ENCODE measurements at regions not wholly inside any gene's neighbourhood (a gene's known extent, or its start where the extent isn't known, plus 50 kb on each side); places are given as distances from the start of the nearest gene placed in this dataset.
"Not testable (repeated sequence)": the region's sequence is repeated elsewhere in the genome, so short reads cannot be mapped to it uniquely, and the experiment has no call there.

- not testable (repeated sequence) for DNase-seq
Observed at GRCh38 chr17:21470422-21470821, 94.3 kb downstream of the KCNJ12 start.

GRCh38 chr17:21470861-21471260 lies 94.7 kb downstream of the KCNJ12 start:
- no peak for DNase-seq

GRCh38 chr17:21474815-21475214 lies 98.7 kb downstream of the KCNJ12 start:
- DNase-seq = no peak

DNA sequence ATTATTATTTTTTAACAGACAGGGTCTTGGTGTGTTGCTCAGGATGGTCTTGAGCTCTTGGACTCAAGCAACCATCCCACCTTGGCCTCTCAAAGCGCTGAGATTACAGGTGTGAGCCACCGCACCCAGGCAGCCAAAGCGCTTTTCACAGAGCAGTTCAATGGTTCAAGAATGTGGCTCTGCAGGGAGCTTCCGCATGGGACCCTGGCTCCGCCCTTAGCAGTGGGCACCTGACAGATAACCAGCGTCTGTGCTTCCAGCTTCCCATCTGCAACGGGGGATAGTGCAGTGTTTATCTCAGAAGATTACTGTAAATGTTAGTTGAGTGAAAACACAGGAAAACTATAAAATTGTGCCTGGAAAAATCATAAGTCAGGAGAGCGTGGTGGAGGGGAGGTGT lies 99.4 kb downstream of the KCNJ12 start:
- DNase-seq = no peak

GRCh38 chr17:21476867-21477266 lies 100.7 kb downstream of the KCNJ12 start:
- no peak for DNase-seq

GRCh38 chr17:21482189-21482865 lies 106.2 kb downstream of the KCNJ12 start:
- no peak for DNase-seq

DNA sequence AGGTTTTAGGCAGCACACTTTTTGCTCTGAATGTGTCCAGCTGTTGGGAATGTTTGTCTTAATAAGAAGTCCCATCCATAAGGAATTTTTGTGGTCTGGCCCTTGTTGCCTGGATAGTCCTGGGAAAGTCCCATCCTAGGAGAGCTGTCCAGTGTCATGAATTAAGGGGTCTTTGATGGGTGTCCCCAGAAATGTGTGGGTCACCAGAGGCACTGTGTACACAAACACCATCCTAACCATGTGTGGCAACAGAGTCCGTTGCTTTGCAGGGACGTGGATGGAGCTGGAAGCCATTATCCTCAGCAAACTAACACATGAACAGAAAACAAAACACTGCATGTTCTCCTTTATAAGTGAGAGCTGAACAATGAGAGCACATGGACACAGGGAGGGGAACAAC lies 111.9 kb downstream of the KCNJ12 start:
- DNase-seq = not testable (repeated sequence)

DNA sequence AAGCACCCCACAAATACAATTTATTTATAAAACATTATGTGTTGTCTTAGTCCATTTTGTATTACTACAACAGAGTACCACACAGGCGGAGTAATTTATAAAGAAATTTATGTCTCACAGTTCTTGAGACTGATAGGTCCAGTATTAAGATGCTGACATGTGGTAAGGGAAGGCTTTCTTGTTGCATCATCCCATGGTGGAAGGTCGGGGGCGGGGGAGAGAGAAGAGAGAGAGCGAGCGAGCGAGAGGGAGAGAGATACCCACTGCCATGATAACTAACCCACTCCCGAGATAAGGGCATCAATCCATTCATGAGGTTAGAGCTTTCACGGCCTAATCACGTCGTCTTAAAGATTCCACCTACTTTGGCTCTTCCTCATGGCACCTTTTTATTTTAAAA lies 117.8 kb downstream of the KCNJ12 start:
- no peak for DNase-seq

DNA sequence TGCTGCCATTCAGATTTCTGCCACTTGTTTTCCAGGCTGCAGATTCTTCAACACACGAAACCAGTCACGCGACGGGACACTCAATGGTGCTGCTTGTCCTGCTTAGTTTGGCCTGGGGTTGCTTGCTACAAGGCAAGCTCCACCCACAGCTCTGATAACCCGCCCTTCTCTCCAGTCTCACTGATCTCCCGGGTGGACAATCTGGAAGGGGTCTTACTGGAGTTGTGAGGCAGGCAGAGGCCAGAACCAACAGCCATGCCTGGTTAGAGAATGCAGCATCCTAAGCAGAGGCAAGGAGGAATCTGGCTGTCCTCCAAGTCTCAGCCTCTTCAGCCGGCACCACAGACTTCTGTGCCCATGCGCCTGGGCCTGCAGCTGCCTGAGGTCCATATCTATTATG lies 119.1 kb downstream of the KCNJ12 start:
- DNase-seq = no peak

- DNase-seq = no peak
Observed at GRCh38 chr17:21500064-21500463, 123.9 kb downstream of the KCNJ12 start.

- not testable (repeated sequence) for DNase-seq
Observed at GRCh38 chr17:21501927-21502700, 126.0 kb downstream of the KCNJ12 start.

DNA sequence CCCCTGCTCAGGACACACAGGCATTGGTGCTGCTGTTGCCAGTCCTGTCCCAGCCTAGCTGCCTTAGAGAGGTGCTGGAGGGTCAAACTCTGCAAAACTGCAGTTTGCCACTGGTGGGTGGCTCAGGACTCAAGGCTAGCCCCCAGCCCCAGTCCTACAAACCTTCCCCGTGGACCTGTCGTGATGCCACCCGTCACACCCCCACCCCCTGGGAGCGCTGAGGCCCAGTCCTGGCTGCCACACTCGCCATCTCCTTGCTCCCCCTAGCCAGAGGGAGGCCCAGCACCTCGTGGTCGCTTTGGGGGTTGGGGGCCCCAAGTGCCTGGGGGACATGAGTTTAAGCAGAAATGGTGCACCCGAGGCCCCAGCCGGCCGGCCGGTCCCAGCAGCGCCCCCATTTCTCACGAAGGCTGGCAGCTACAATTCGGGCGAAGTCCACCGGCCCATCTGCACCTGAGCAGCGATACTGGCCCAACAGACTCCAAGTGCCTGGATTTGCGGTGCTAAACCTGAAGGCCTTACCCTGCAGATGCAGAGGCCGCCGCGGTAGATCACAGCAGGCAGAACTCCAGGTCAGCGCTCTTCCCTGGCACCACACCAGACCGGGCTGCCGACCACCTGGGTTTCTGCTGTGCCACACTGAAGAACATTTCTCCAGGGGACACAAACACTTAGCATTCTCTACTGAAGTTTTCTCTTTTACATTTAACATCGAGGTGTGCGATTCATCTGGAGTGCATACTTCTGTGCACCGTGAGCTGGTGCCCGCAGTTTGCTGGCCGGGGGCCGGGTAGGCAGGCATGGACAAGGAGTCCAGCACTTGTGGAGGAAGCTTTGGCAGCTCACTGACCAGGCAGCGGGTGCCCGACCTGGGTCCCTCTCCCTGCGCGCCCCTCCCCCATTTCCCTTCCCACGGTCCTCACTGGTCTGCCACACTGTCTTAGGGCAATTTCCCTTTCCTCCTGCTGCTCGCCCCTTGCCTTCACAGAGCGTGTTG lies 130.0 kb downstream of the KCNJ12 start:
- no peak for DNase-seq

GRCh38 chr17:21507806-21508205 lies 131.6 kb downstream of the KCNJ12 start:
- DNase-seq = not testable (repeated sequence)

DNA sequence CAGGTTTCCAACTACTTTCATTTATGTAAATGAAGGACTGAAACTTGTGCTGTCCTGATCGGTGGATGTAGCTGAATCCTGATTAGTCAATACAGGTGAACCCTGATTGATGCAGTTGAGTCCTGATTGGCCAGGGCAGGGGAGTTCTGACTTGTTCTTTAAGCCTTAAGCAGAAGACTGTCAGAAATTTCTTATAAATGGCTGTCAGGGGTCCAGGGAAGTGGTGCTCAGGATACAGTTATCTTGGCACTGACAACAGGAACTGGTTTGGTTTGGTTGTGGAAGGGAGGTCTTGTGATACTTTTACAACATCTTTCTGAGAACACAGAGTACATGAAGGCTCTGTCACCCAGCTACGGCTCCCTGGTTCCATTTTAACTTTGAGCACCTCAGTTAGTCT lies 132.1 kb downstream of the KCNJ12 start:
- DNase-seq = no peak

- DNase-seq = not testable (repeated sequence)
Observed at GRCh38 chr17:21509356-21509755, 133.2 kb downstream of the KCNJ12 start.

- no peak for DNase-seq
Observed at GRCh38 chr17:21510686-21511362, 134.7 kb downstream of the KCNJ12 start.

- DNase-seq = peak; percentile 55 to 61
Observed at GRCh38 chr17:21511363-21512195, 135.4 kb downstream of the KCNJ12 start.

DNA sequence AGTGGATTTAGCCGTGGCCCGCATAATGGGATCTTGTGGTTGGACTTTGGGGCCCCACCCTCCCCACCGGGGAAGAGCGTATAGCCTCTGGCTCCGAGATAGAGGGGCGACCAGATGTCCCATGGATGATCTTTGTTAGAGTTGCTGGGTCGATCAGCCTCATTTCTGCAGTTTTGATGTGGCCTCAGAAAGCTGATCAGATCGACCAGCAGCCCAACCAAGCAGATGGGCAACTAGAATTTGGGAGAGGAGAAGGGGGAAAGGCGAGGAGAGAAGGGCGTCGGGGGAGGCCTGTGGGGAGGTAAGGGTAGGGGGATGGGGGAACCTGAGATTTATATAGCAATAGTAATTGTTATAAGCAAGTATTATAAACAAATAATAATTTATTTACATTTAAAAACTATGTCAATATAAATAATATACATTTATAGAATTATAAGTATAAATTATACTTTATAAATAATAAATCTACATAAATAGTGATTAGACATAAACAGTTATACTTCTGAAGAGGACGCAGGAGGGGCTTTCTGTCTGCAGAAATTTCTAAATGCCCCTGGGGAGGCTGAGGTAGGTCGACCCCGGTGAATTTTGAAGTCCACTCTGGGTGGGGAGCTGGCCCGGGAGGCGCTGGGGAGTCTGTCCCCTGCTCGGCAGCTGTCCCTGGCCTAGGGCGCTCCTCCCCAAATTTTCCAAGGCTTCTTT lies 136.3 kb downstream of the KCNJ12 start:
- DNase-seq = no peak

- peak; percentile 78 to 80 for DNase-seq
Observed at GRCh38 chr17:21513012-21513570, 136.9 kb downstream of the KCNJ12 start.

GRCh38 chr17:21514567-21514966 lies 138.4 kb downstream of the KCNJ12 start:
- DNase-seq = not testable (repeated sequence)
